Activated CD4-positive, alpha-beta memory T cell treated with anti-CD3 and anti-CD28 coated beads, Interleukin-2, amount 10 ng/mL, durations not matched to agents 7 days and 5 days (primary cell): ENCODE measurements at regions not wholly inside any gene's neighbourhood (a gene's known extent, or its start where the extent isn't known, plus 50 kb on each side); places are given as distances from the start of the nearest gene placed in this dataset.
"Not testable (repeated sequence)": the region's sequence is repeated elsewhere in the genome, so short reads cannot be mapped to it uniquely, and the experiment has no call there.

Experiments
- CTCF ChIA-PET: fragments of 350-600 bp; sonication (Branson Sonifier 250); formaldehyde crosslinking; loops from one replicate; lab custom pipeline; 2021; ENCODE audit warnings: antibody characterized with exemption, inconsistent platforms; lab: Charles Lee
- POLR2A ChIA-PET: fragments of 350-600 bp; sonication (Branson Sonifier 250); formaldehyde crosslinking; loops from one replicate; lab custom pipeline; 2021; ENCODE audit warnings: antibody characterized with exemption; lab: Charles Lee
- DNase-seq: peaks from one replicate; pipeline ENCODE4 v3.0.0-alpha.2; 2020
- H3K27ac Mint-ChIP-seq: one replicate; pipeline ENCODE4 v1.8.0; 2021; ENCODE audit warnings: mild to moderate bottlenecking, mixed read lengths
- H3K27me3 Mint-ChIP-seq: one replicate; pipeline ENCODE4 v1.8.0; 2021; ENCODE audit warnings: mixed read lengths
- H3K36me3 Mint-ChIP-seq: one replicate; pipeline ENCODE4 v1.8.0; 2021; ENCODE audit warnings: low read depth, mixed read lengths
- H3K4me1 Mint-ChIP-seq: one replicate; pipeline ENCODE4 v1.8.0; 2021; ENCODE audit warnings: mixed read lengths
- H3K4me3 Mint-ChIP-seq: one replicate; pipeline ENCODE4 v1.8.0; 2021; ENCODE audit warnings: mild to moderate bottlenecking, mixed read lengths
- H3K9me3 Mint-ChIP-seq: one replicate; pipeline ENCODE4 v1.8.0; 2021; ENCODE audit warnings: mixed read lengths

DNA sequence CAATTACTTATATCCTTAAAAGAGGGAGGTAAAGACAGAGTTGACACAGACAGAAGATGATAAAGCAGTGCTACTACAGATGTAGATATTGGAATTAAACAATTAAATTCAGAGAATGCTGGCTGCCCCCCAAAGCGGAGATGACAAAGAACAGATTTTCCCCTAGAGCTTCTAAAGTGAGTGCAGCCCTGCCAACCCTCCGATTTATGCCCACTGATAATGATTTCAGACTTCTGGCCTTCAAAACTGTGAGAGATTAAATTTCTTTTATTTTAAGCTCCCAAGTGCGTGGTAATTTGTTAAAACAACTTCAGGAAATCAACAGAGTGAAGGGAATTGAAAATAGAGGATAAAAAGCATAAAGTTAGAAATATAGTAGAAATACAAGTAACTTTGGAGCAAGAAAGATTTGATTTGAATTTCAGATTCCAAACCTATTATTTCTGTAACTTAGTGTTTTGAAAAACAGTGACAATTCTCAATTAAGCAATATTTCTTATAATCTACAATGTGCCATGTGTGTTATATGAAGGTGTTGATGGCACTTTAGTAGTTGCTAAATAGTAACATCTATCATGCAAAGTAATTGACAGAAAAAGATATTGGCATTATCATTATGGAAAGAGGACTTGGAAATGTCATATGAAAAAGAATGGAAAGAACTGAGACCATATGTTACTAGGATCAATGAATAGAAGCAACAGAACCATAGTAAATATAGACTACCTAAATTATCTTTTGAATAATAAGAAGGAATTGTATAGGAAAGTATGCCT is 946.4 kb upstream of the PTPRD start:
- ChIA-PET CTCF (no interaction called here), POLR2A (no interaction called here)
- Mint-ChIP-seq H3K27me3 (no peaks in the 10 kb centered on the region), H3K27ac (no peak overlapping the region), H3K9me3 (peaks cover 13% of the 10 kb centered on the region), H3K4me3 (no peak overlapping the region), H3K36me3 (no peaks in the 10 kb centered on the region), H3K4me1 (no peaks in the 10 kb centered on the region)
- DNase-seq, result no peak

DNA sequence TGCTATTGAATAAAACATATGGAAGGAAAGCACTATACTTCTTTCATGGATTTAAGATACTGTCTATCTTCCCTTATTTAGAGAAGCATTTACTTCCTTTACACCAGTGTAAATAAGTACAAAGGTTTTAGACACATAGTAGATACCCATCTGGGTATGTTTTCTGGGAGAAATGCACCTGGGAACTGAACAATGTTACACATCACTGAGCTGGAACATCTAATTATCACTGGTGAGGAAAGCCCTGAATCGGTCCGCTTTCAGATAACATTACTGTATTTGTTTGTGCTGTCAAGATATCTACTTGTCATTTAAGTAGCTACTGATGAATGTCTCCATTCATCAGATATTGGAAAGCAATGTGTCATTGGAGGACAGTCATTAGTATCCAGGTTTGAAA is 964.7 kb upstream of the PTPRD start:
- ChIA-PET CTCF (no interaction called here), POLR2A (no interaction called here)
- no peak for DNase-seq
- no peak overlapping the region for H3K4me3 Mint-ChIP-seq
- H3K27me3 Mint-ChIP-seq, result no peaks in the 10 kb centered on the region
- H3K36me3 Mint-ChIP-seq, result no peaks in the 10 kb centered on the region
- H3K9me3 Mint-ChIP-seq, result peaks cover 4% of the 10 kb centered on the region
- no peaks in the 10 kb centered on the region for H3K4me1 Mint-ChIP-seq
- no peak overlapping the region for H3K27ac Mint-ChIP-seq

DNA sequence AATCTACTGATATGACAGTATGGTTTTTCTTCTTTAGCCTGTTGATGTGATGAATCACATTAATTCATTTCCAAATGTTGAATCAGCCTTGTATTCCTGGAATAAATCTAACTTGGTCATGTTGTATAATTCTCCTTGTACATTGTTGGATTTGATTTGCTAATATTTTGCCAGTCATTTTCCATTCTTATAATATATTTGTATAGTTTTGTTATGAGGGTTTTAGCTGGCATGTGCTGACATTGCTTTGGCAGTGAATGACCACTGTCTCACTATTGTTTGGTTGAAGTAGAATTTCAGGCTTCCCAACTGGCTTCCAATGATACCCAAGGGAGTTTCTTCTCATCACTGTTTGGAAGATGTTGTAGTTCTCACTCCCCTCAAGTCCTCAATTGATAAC is 983.0 kb upstream of the PTPRD start:
- H3K4me1 Mint-ChIP-seq, result no peaks in the 10 kb centered on the region
- H3K36me3 Mint-ChIP-seq, result no peaks in the 10 kb centered on the region
- no peak overlapping the region for H3K27ac Mint-ChIP-seq
- no peak overlapping the region for H3K4me3 Mint-ChIP-seq
- CTCF ChIA-PET, result no interaction called here
- no peaks in the 10 kb centered on the region for H3K27me3 Mint-ChIP-seq
- H3K9me3 Mint-ChIP-seq, result peaks cover 12% of the 10 kb centered on the region
- DNase-seq, result no peak
- POLR2A ChIA-PET, result no interaction called here

DNA sequence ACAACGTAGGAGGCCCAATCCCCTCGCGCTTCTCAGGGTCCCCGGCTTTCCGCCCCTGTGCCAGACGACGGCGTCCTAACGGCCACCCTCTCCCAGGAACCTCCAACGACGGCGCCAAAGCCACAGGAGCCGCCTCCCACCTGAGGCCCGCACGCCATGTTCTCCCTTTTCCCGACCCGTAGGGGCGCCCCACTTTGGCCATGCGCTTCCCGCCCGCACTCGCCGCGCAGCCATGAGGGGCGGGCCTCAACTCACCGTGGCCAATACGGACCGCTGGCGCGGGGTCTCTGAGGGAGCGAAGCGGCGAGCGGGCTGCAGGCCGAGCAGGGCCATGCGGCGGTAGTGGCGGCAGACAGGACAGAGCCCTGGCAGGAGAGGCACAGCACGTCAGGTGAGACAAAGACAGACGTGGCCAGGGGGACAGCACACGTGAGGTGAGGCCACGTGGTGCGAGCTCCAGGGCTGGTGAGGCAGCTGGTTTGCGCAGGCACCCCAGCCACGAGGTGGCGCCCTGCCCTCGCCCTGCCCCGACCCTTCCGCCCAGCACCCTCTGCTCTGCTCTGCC is 1005.5 kb upstream of the PTPRD start:
- Mint-ChIP-seq H3K27ac (no peak overlapping the region), H3K4me1 (no peaks in the 10 kb centered on the region), H3K27me3 (no peaks in the 10 kb centered on the region), H3K9me3 (peaks cover 6% of the 10 kb centered on the region), H3K36me3 (no peaks in the 10 kb centered on the region), H3K4me3 (no peak overlapping the region)
- no peak for DNase-seq
- ChIA-PET CTCF (no interaction called here), POLR2A (no interaction called here)

DNA sequence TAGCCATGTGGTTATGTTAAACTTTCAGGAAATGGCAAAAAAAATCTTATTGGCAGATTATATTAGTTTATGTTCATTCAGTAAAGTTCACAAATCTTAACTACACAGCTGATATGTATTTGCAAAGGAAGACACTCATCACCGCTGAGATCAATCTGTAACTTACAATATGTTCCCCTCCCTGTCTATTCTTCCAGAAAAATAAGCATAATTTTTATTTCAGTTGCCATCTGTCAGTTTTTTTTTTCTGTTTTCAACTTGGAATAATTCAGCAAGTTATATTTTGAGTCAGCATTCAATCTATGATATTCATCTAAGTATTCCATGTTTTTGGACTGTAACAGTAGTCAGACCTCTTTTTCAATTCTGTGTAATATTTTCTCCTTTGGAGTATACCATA is 1019.9 kb upstream of the PTPRD start:
- POLR2A ChIA-PET, result no interaction called here
- Mint-ChIP-seq H3K4me3 (no peak overlapping the region), H3K4me1 (no peaks in the 10 kb centered on the region), H3K9me3 (peaks cover 15% of the 10 kb centered on the region), H3K36me3 (no peaks in the 10 kb centered on the region), H3K27ac (no peak overlapping the region), H3K27me3 (no peaks in the 10 kb centered on the region)
- CTCF ChIA-PET, result no interaction called here
- DNase-seq, result no peak

DNA sequence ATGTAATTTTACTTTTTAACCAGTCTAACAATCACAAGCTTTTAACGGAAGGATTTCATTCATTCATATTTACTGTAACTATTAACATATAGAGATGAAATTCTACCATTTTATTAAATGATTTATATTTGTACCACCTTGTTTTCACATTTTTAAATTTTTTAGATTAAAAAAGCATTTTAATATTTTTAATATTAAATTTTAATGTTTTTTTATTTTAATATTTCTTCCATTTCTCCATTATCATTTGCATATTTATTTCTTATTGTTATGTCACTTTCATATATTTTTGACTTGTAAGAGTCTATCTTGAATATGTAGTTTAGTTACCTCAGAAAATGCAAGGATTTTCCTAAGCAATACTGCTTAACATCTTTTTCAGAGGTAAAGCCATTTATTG is 1034.0 kb upstream of the PTPRD start:
- H3K27ac Mint-ChIP-seq, result no peak overlapping the region

DNA sequence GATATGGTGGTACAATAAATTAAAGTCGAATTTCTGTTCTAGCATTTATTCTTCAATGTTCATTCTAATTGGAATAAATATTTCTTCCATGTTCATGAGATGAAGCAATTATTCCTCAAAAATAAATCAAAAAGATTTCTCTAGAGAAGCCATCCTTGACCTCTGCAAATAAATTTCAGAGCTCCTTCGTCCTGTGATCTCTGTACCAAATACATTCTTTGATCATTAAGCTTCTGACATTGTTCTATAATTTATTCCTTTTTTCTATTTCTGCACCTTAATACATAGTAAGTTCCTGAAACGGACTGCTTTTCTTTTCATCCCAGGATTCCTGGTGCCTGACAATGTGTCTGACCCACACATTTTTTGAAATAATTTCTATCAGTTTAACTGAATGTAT is 1039.3 kb upstream of the TYRP1 start:
- CTCF ChIA-PET, result no interaction called here
- no peak for DNase-seq
- POLR2A ChIA-PET, result no interaction called here
- H3K4me3 Mint-ChIP-seq, result no peak overlapping the region
- no peaks in the 10 kb centered on the region for H3K27me3 Mint-ChIP-seq
- no peaks in the 10 kb centered on the region for H3K36me3 Mint-ChIP-seq
- H3K27ac Mint-ChIP-seq, result no peak overlapping the region
- no peaks in the 10 kb centered on the region for H3K4me1 Mint-ChIP-seq
- H3K9me3 Mint-ChIP-seq, result peaks cover 11% of the 10 kb centered on the region

More for the DNA sequence above, 1034.0 kb upstream of the PTPRD start:
- Mint-ChIP-seq H3K4me1 (no peaks in the 10 kb centered on the region), H3K9me3 (peaks cover 15% of the 10 kb centered on the region), H3K27me3 (no peaks in the 10 kb centered on the region), H3K4me3 (no peak overlapping the region), H3K36me3 (no peaks in the 10 kb centered on the region)
- no peak for DNase-seq
- ChIA-PET POLR2A (no interaction called here), CTCF (no interaction called here)

DNA sequence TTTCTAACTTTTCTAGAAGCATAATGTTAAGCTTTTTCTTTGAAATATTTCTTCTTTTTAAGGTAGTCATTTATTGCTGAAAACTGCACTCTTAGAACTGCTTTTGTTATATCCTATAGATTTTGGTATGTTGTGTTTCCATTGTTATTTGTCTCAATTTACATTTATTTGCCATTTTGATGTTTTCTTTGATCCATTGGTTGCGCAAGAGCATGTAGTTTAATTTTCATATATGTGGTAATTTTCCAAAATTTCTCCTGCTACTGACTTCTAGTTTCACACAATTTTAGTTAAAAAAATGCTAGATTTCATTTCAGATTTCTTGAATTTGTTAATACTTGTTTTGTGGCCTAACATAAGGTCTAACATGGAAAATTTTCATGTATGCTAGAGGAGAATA is 1029.3 kb upstream of the TYRP1 start:
- H3K9me3 Mint-ChIP-seq, result peaks cover 12% of the 10 kb centered on the region
- CTCF ChIA-PET, result no interaction called here

DNA sequence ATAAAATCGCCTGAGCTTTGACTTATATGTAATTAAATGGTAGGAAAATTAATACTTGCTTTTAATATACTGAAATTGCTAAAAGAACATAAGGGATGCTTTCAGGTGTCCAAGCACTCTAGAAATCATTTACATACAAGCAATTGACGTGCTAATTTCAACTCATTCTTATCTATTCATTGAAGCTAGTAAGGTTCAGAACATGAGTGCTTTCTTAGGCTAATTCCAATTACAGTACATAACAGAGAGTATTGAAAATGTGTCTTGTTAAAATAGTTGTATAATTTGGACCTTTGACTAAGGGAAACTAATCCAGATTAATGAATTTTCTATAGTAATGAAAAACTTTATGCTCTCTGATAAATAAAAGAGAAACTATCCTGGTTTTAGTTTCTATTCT is 1016.4 kb upstream of the TYRP1 start:
- ChIA-PET CTCF (no interaction called here), POLR2A (no interaction called here)
- DNase-seq, result no peak
- Mint-ChIP-seq H3K36me3 (no peaks in the 10 kb centered on the region), H3K9me3 (peaks cover 3% of the 10 kb centered on the region), H3K27ac (no peak overlapping the region), H3K4me3 (no peak overlapping the region), H3K27me3 (no peaks in the 10 kb centered on the region), H3K4me1 (no peaks in the 10 kb centered on the region)

More for the DNA sequence above, 1029.3 kb upstream of the TYRP1 start:
- Mint-ChIP-seq H3K4me1 (no peaks in the 10 kb centered on the region), H3K36me3 (no peaks in the 10 kb centered on the region), H3K27ac (no peak overlapping the region), H3K27me3 (no peaks in the 10 kb centered on the region), H3K4me3 (no peak overlapping the region)
- DNase-seq, result no peak
- POLR2A ChIA-PET, result no interaction called here

DNA sequence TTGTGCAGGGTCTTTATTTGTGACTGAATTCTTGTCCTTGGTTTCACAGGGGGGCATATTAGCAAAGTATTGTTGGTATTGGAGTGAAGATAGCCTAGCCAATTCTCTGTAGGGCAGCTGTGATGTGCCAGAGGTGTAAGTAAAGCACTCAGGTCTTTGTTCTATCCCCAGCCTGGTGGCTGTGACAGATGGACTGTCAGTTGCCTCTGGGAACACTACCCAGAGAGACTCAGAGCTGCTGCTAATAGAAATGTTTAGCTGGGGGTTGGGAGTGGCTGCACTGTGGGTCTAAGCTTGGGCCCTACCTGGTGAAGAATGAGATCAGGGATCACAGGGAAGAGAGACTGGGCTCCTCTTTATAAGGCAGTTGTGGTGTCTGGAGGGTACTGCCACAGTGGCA is 1006.5 kb upstream of the TYRP1 start:
- Mint-ChIP-seq H3K4me1 (no peaks in the 10 kb centered on the region), H3K9me3 (peaks cover 9% of the 10 kb centered on the region), H3K27me3 (no peaks in the 10 kb centered on the region), H3K4me3 (no peak overlapping the region), H3K36me3 (no peaks in the 10 kb centered on the region), H3K27ac (no peak overlapping the region)
- POLR2A ChIA-PET, result no interaction called here
- CTCF ChIA-PET, result no interaction called here
- DNase-seq, result no peak

DNA sequence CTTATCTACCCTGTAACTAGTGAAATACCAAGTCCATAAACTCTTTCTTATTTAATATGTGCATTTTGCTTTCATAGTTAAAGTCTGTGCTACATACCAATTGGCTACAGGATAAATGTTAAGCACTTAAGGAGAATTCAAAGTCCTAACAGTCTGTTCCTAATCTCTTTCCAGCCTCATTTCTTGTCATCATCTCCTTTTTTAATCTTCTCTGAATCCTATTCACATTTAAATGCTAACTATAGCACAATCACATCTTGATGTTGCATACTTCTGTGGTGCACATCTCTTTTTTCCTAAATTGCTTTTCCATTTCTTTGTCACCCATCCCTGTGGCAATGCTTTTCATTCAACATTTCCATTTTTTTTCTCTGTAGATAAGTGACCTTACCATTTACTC is 996.1 kb upstream of the TYRP1 start:
- Mint-ChIP-seq H3K36me3 (no peaks in the 10 kb centered on the region), H3K4me3 (no peak overlapping the region), H3K9me3 (peaks cover 10% of the 10 kb centered on the region), H3K27ac (no peak overlapping the region), H3K4me1 (no peaks in the 10 kb centered on the region), H3K27me3 (no peaks in the 10 kb centered on the region)
- DNase-seq, result no peak
- ChIA-PET POLR2A (no interaction called here), CTCF (no interaction called here)

DNA sequence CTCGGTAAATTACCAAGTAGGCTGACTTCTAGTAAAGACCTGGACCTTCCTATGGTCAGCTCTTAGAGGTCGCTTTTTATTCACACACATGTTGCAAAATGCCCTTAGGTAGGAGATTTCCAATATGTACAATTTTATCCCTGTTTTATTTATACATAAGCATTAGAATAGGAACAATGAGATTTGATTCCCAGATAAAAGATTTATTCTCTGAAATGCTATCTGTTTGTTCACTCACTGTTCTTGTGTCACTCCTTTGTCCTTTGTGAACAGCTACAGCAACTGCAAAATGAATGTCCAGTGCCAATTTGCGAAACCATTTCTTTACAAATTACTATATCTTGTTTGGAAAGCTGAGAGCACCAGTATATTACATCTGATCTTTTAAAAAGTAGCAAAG is 991.5 kb upstream of the TYRP1 start:
- POLR2A ChIA-PET, result no interaction called here
- Mint-ChIP-seq H3K9me3 (peaks cover 18% of the 10 kb centered on the region), H3K27me3 (no peaks in the 10 kb centered on the region), H3K4me3 (no peak overlapping the region), H3K36me3 (no peaks in the 10 kb centered on the region), H3K4me1 (no peaks in the 10 kb centered on the region), H3K27ac (no peak overlapping the region)
- CTCF ChIA-PET, result no interaction called here
- no peak for DNase-seq

DNA sequence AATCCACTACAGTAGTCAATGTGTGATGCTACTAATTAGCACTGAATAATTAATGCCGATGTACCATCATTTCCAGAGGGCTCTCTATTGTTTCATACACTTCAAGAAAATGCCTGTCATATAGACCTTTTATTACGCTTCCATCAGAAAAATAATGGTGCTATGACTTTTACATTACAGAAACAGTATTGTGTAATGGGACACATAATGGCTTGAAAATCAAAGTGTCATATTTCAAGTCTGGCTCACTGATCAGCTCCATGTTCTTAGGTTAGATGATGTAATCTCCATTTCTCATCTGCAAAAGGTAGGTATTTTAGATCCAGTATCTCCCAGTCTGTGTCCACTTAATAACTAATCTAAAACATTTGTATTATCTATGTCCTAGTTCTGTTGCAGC is 990.6 kb upstream of the TYRP1 start:
- Mint-ChIP-seq H3K4me3 (no peak overlapping the region), H3K4me1 (no peaks in the 10 kb centered on the region), H3K9me3 (peaks cover 21% of the 10 kb centered on the region), H3K27me3 (no peaks in the 10 kb centered on the region), H3K36me3 (no peaks in the 10 kb centered on the region), H3K27ac (no peak overlapping the region)
- DNase-seq, result no peak
- ChIA-PET POLR2A (no interaction called here), CTCF (no interaction called here)

DNA sequence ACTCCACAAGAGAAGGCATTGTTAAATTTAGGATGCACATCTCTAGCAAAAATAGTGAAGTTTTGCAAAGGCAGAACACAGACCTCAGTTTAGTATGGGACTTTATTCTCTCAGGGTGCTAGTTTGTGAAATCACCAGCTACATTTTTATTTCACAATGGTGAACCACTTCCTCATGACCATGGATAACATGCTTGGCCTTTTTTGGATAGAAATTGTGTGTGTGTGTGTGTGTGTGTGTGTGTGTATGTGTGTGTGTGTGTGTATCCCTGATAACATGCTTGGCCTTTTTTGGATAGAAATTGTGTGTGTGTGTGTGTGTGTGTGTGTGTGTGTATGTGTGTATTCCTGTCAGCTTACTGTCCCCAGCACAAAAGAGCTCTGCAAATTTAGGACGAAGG is 989.0 kb upstream of the TYRP1 start:
- H3K4me1 Mint-ChIP-seq, POLR2A ChIA-PET, H3K27ac Mint-ChIP-seq, CTCF ChIA-PET, H3K27me3 Mint-ChIP-seq, DNase-seq, H3K36me3 Mint-ChIP-seq, H3K4me3 Mint-ChIP-seq: not testable (repeated sequence)
- H3K9me3 Mint-ChIP-seq, result peaks cover 21% of the 10 kb centered on the region
